ENCODE measurements at regions not wholly inside any gene's neighbourhood (a gene's known extent, or its start where the extent isn't known, plus 50 kb on each side); places are given as distances from the start of the nearest gene placed in this dataset.

DNA sequence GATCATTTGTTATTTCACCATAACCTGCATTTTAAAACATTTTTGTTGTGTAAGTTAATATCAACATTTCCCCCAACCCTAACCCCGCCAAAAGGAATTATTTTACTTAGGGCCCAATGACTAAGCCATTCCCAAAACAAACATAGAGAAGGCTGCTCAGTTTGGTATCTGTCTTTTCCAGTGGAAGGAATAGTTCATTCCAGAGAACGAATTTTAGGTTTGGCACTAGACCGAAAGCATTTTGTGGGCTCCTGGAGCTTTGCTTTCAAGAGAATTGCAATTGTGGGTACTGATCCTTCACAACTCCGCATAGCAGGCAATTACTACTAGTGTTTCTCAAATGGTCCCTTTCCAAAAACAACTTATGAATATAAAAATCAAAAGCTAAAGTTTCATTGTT, 226.7 kb upstream of the MAD2L1 start:
- Histone ChIP-seq H3K27ac (ENCODE audit: low read depth in 1 of 2, low read length in 2 of 2) (no peak overlapping the region), H3K36me3 (ENCODE audit: control insufficient read depth in 1 of 2, insufficient read depth in 2 of 2, low read length in 1 of 2) (no peaks in the 10 kb centered on the region), H3K9me3 (ENCODE audit: control insufficient read depth, low read length) (no peaks in the 10 kb centered on the region), H3K4me1 (ENCODE audit: control insufficient read depth in 1 of 2, insufficient read depth in 2 of 2, low read length in 2 of 2) (peaks cover 0 to 3% of the 10 kb centered on the region in 2 donors), H3K27me3 (ENCODE audit: control insufficient read depth in 1 of 2, insufficient read depth in 2 of 2, low read length in 1 of 2) (no peaks in the 10 kb centered on the region), H3K4me3 (ENCODE audit: low read length in 2 of 2) (no peak overlapping the region)
- ATAC-seq (ENCODE audit: low FRiP score), result no peak
- 5 to 11% methylated on average over 4 of the region's 4 CpGs for WGBS, 2 donors
- intact Hi-C loops (cut with DNase I), result no loop called here
- no peak for DNase-seq

DNA sequence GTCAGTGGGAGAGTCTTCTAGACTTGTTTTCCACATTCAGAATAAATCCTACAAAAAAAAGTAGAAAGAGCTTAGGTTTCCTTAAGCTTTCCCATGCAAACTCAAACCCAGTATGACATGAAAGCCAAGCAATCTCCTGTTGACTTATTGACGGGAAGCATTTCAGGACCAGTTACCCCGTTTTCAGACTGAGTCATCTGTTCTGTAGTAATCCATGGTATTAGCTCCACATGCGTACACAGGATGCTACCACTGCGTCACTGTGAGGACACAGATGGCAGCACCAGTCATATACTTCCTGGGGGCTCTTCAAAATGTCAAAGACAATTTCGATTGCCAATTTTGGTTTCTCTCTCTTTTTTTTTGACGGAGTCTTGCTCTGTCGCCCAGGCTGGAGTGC, 224.9 kb upstream of the MAD2L1 start:
- no peak for DNase-seq
- no peak for ATAC-seq (ENCODE audit: low FRiP score)
- H3K9me3 ChIP-seq (ENCODE audit: control insufficient read depth, low read length), result peaks cover 1% of the 10 kb centered on the region
- 91 to 94% methylated on average over 6 to 7 of the region's 7 CpGs for WGBS, 2 donors
- intact Hi-C loops (cut with DNase I), result no loop called here
- no peak overlapping the region for H3K27ac ChIP-seq (ENCODE audit: low read depth in 1 of 2, low read length in 2 of 2)
- no peaks in the 10 kb centered on the region for H3K36me3 ChIP-seq (ENCODE audit: control insufficient read depth in 1 of 2, insufficient read depth in 2 of 2, low read length in 1 of 2)
- H3K4me3 ChIP-seq (ENCODE audit: low read length in 2 of 2), result no peak overlapping the region
- peaks cover 0 to 3% of the 10 kb centered on the region in 2 donors for H3K4me1 ChIP-seq (ENCODE audit: control insufficient read depth in 1 of 2, insufficient read depth in 2 of 2, low read length in 2 of 2)
- H3K27me3 ChIP-seq (ENCODE audit: control insufficient read depth in 1 of 2, insufficient read depth in 2 of 2, low read length in 1 of 2), result no peaks in the 10 kb centered on the region

DNA sequence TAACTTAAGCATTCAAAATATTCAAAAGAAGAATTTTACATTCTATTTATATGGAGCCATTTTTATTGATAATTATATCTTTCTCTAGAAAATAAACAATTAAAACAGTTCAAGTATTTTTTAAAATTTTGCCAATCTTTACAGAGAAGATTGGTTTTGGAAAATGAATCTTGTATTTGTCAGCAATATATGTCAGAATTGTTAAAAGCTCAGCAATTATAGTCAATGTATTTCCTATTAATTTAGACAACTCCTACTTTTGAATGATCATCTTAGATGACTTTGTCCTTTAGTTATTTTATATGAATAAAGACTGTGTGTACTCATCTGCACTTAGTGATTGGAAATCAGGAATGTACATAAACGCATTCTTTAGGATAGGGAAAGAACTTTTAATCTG, 223.9 kb upstream of the MAD2L1 start:
- Histone ChIP-seq H3K4me1 (ENCODE audit: control insufficient read depth in 1 of 2, insufficient read depth in 2 of 2, low read length in 2 of 2) (peaks cover 0 to 3% of the 10 kb centered on the region in 2 donors), H3K27ac (ENCODE audit: low read depth in 1 of 2, low read length in 2 of 2) (no peak overlapping the region), H3K4me3 (ENCODE audit: low read length in 2 of 2) (no peak overlapping the region), H3K27me3 (ENCODE audit: control insufficient read depth in 1 of 2, insufficient read depth in 2 of 2, low read length in 1 of 2) (no peaks in the 10 kb centered on the region), H3K9me3 (ENCODE audit: control insufficient read depth, low read length) (peaks cover 1% of the 10 kb centered on the region), H3K36me3 (ENCODE audit: control insufficient read depth in 1 of 2, insufficient read depth in 2 of 2, low read length in 1 of 2) (no peaks in the 10 kb centered on the region)
- no peak for ATAC-seq (ENCODE audit: low FRiP score)
- intact Hi-C loops (cut with DNase I), result no loop called here
- no peak for DNase-seq
- WGBS, 2 donors, result 94% methylated on average over 1 of the region's 1 CpG

DNA sequence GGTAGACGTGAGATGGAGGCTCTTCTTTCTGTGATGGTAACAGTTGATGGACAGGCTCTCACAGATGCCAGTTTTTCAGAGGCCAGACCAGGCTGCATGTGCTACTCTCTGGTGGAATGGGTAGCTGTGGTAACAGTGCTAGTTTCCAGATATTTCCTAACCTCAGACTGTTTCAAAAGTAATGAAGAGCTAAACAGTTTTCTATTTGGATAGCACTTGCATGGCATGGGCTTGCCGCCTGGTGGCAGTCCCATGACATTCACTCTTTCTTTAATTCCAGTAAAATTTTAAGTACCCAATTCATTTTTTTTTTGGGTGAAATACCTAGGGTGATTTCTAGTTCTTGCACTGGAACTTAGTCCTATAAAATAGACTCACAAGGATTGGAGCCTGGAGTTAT, 220.2 kb upstream of the MAD2L1 start:
- Histone ChIP-seq H3K9me3 (ENCODE audit: control insufficient read depth, low read length) (peaks cover 1% of the 10 kb centered on the region), H3K27ac (ENCODE audit: low read depth in 1 of 2, low read length in 2 of 2) (no peak overlapping the region), H3K4me3 (ENCODE audit: low read length in 2 of 2) (no peak overlapping the region), H3K36me3 (ENCODE audit: control insufficient read depth in 1 of 2, insufficient read depth in 2 of 2, low read length in 1 of 2) (no peaks in the 10 kb centered on the region), H3K27me3 (ENCODE audit: control insufficient read depth in 1 of 2, insufficient read depth in 2 of 2, low read length in 1 of 2) (no peaks in the 10 kb centered on the region), H3K4me1 (ENCODE audit: control insufficient read depth in 1 of 2, insufficient read depth in 2 of 2, low read length in 2 of 2) (no peaks in the 10 kb centered on the region)
- intact Hi-C loops (cut with DNase I), result no loop called here
- 73% methylated on average over 2 of the region's 2 CpGs for WGBS, 2 donors
- DNase-seq, result no peak
- no peak for ATAC-seq (ENCODE audit: low FRiP score)

DNA sequence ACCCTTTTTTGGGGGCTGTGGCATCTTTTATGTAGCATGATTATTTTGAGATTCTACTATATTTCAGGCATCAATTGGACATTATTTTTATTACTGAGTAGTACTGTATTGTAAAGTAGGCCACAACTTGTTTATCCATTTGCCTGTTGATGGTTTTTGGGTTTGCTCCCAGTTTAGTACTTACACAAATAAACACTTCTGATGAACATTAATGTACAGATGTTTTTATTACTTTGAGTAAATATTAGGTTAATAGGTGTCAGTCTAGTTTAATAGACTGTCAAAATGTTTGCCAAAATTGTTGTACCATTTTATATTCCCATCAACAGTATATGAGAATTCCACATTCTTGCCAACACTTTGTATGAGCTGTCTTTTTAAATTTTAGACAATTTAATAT, 214.9 kb upstream of the MAD2L1 start:
- no peak for ATAC-seq (ENCODE audit: low FRiP score)
- Histone ChIP-seq H3K4me3 (ENCODE audit: low read length in 2 of 2) (no peak overlapping the region), H3K9me3 (ENCODE audit: control insufficient read depth, low read length) (no peaks in the 10 kb centered on the region), H3K27me3 (ENCODE audit: control insufficient read depth in 1 of 2, insufficient read depth in 2 of 2, low read length in 1 of 2) (no peaks in the 10 kb centered on the region), H3K27ac (ENCODE audit: low read depth in 1 of 2, low read length in 2 of 2) (no peak overlapping the region), H3K36me3 (ENCODE audit: control insufficient read depth in 1 of 2, insufficient read depth in 2 of 2, low read length in 1 of 2) (no peaks in the 10 kb centered on the region), H3K4me1 (ENCODE audit: control insufficient read depth in 1 of 2, insufficient read depth in 2 of 2, low read length in 2 of 2) (no peaks in the 10 kb centered on the region)
- intact Hi-C loops (cut with DNase I), result no loop called here
- no peak for DNase-seq

DNA sequence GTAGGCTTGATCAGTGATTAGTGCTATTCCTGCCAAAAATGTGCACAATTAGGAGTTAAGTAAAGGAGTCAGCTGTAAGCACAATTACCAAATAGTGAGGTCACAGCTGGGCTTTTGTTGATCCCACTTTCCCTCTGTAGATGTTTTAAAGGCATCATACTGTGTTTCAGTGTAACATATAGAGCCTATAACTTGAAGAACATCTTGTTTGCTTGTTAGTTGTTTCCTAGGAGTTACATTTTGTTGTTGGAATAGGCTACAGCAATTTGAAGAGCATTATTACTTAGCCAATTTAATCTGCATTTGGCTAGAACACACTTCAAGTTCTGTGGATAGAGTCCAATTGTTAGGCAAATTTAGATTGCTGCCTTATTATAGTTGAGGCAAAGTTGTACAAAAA, 210.7 kb upstream of the MAD2L1 start:
- Histone ChIP-seq H3K27ac (ENCODE audit: low read depth in 1 of 2, low read length in 2 of 2) (no peak overlapping the region), H3K4me1 (ENCODE audit: control insufficient read depth in 1 of 2, insufficient read depth in 2 of 2, low read length in 2 of 2) (no peaks in the 10 kb centered on the region), H3K4me3 (ENCODE audit: low read length in 2 of 2) (no peak overlapping the region), H3K9me3 (ENCODE audit: control insufficient read depth, low read length) (no peaks in the 10 kb centered on the region), H3K27me3 (ENCODE audit: control insufficient read depth in 1 of 2, insufficient read depth in 2 of 2, low read length in 1 of 2) (no peaks in the 10 kb centered on the region), H3K36me3 (ENCODE audit: control insufficient read depth in 1 of 2, insufficient read depth in 2 of 2, low read length in 1 of 2) (no peaks in the 10 kb centered on the region)
- ATAC-seq (ENCODE audit: low FRiP score) (no peak), DNase-seq (no peak)
- intact Hi-C loops (cut with DNase I), result loop anchor here in 1 of 2 donors (10.0 kb wide), 1 partner anchor 63 kb away; no protein-coding TSS in a partner anchor

DNA sequence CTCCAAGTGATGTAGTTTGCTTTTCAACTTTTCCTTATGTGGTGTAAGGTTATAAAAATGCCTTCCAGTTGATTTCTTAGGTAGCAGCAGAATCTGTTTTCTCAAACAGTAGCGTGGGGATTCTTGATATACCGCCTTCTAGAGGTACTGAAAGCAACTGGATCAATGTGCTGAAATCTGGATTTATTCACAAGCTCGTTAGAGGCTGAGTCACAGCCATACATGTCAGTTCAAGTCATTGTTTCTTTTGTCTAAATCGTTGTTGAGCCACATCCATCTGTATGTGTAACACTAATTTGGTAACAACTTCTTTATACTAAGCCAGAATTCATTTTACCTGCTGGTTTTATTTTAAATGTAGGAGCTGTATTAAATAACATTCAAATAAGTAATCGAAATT, 200.0 kb upstream of the MAD2L1 start:
- Histone ChIP-seq H3K4me1 (ENCODE audit: control insufficient read depth in 1 of 2, insufficient read depth in 2 of 2, low read length in 2 of 2) (no peaks in the 10 kb centered on the region), H3K27me3 (ENCODE audit: control insufficient read depth in 1 of 2, insufficient read depth in 2 of 2, low read length in 1 of 2) (no peaks in the 10 kb centered on the region), H3K9me3 (ENCODE audit: control insufficient read depth, low read length) (no peaks in the 10 kb centered on the region), H3K36me3 (ENCODE audit: control insufficient read depth in 1 of 2, insufficient read depth in 2 of 2, low read length in 1 of 2) (no peaks in the 10 kb centered on the region), H3K4me3 (ENCODE audit: low read length in 2 of 2) (no peak overlapping the region), H3K27ac (ENCODE audit: low read depth in 1 of 2, low read length in 2 of 2) (no peak overlapping the region)
- DNase-seq (no peak), ATAC-seq (ENCODE audit: low FRiP score) (no peak)
- intact Hi-C loops (cut with DNase I), result no loop called here
- 83 to 85% methylated on average over 5 of the region's 5 CpGs for WGBS, 2 donors

DNA sequence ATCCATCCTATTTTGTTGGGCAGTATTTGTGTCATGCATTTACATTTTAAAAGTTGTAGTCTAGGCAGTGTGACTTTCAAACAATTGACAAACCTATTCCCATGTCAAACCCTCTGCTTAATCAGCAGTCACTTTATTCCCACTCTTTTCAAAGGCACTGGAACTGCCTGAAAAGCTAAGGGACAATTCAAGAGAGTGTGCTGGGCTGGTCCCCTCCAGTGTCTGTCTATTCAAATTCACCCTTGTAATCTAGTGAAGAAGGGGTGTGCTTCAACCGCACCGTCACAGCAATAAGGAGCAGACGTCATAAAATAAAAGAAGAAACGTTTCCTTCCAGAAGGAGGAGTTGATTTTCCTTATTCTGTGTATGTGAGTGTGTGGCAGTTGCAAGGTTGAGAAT, 197.0 kb upstream of the MAD2L1 start:
- H3K36me3 ChIP-seq (ENCODE audit: control insufficient read depth in 1 of 2, insufficient read depth in 2 of 2, low read length in 1 of 2), result no peaks in the 10 kb centered on the region
- DNase-seq, result no peak
- intact Hi-C loops (cut with DNase I), result no loop called here
- H3K27ac ChIP-seq (ENCODE audit: low read depth in 1 of 2, low read length in 2 of 2), result no peak overlapping the region
- H3K9me3 ChIP-seq (ENCODE audit: control insufficient read depth, low read length), result no peaks in the 10 kb centered on the region
- 45 to 50% methylated on average over 4 of the region's 4 CpGs for WGBS, 2 donors
- H3K4me1 ChIP-seq (ENCODE audit: control insufficient read depth in 1 of 2, insufficient read depth in 2 of 2, low read length in 2 of 2), result no peaks in the 10 kb centered on the region
- H3K27me3 ChIP-seq (ENCODE audit: control insufficient read depth in 1 of 2, insufficient read depth in 2 of 2, low read length in 1 of 2), result no peaks in the 10 kb centered on the region
- H3K4me3 ChIP-seq (ENCODE audit: low read length in 2 of 2), result no peak overlapping the region
- no peak for ATAC-seq (ENCODE audit: low FRiP score)

DNA sequence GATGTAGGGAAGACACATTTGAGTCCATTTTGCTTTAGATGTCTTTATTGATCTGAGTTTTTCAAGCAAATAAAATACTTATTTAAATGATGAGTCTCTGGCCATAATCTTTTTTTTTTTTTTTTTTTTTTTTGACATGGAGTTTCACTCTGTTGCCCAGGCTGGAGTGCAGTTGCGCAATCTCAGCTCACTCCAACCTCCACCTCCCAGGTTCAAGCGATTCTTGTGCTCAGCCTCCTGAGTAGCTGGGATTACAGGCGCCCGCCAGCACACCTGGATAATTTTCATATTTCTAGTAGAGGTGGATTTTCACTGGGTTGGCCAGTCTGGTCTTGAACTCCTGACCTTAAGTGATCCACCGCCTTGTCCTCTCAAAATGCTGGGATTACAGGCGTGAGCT, 194.5 kb upstream of the MAD2L1 start:
- DNase-seq (no peak), ATAC-seq (ENCODE audit: low FRiP score) (no peak)
- intact Hi-C loops (cut with DNase I), result no loop called here
- Histone ChIP-seq H3K27ac (ENCODE audit: low read depth in 1 of 2, low read length in 2 of 2) (no peak overlapping the region), H3K4me3 (ENCODE audit: low read length in 2 of 2) (no peak overlapping the region), H3K36me3 (ENCODE audit: control insufficient read depth in 1 of 2, insufficient read depth in 2 of 2, low read length in 1 of 2) (no peaks in the 10 kb centered on the region), H3K9me3 (ENCODE audit: control insufficient read depth, low read length) (no peaks in the 10 kb centered on the region), H3K4me1 (ENCODE audit: control insufficient read depth in 1 of 2, insufficient read depth in 2 of 2, low read length in 2 of 2) (no peaks in the 10 kb centered on the region), H3K27me3 (ENCODE audit: control insufficient read depth in 1 of 2, insufficient read depth in 2 of 2, low read length in 1 of 2) (no peaks in the 10 kb centered on the region)
- 97% methylated on average over 6 of the region's 6 CpGs for WGBS, 2 donors
